Inflammatory macrophage (primary cell): ENCODE measurements at regions not wholly inside any gene's neighbourhood (a gene's known extent, or its start where the extent isn't known, plus 50 kb on each side); places are given as distances from the start of the nearest gene placed in this dataset.
A peak's percentile ranks its signal among the peaks of the same experiment; 100 is the strongest.
"Not testable (repeated sequence)": the region's sequence is repeated elsewhere in the genome, so short reads cannot be mapped to it uniquely, and the experiment has no call there.

Source experiments
- DNase-seq, 2 donors: peaks; one replicate each; pipeline ENCODE4 v3.0.0-alpha.2; 2020 to 2022

- no peak for DNase-seq
These were observed 278.3 kb downstream of the KCNJ2 start for GRCh38 chr17:70447588-70447987.

- not testable (repeated sequence) for DNase-seq
These were observed 283.7 kb downstream of the KCNJ2 start for GRCh38 chr17:70453075-70453474.

- no peak for DNase-seq
These were observed 285.0 kb downstream of the KCNJ2 start for GRCh38 chr17:70454377-70454776.

- no peak for DNase-seq
These were observed 285.6 kb downstream of the KCNJ2 start for GRCh38 chr17:70454908-70455307.

GRCh38 chr17:70464995-70465394 is 295.7 kb downstream of the KCNJ2 start:
- no peak for DNase-seq

GRCh38 chr17:70468661-70469060 is 299.3 kb downstream of the KCNJ2 start:
- no peak for DNase-seq

- DNase-seq, result no peak
These were observed 303.7 kb downstream of the KCNJ2 start for GRCh38 chr17:70473049-70473448.

GRCh38 chr17:70476368-70476767 is 307.0 kb downstream of the KCNJ2 start:
- no peak for DNase-seq

- DNase-seq, result no peak
These were observed 309.6 kb downstream of the KCNJ2 start for GRCh38 chr17:70478902-70479301.

GRCh38 chr17:70479779-70480178 is 310.4 kb downstream of the KCNJ2 start:
- DNase-seq, result no peak

GRCh38 chr17:70483624-70484023 is 314.3 kb downstream of the KCNJ2 start:
- no peak for DNase-seq

GRCh38 chr17:70484050-70484449 is 314.7 kb downstream of the KCNJ2 start:
- DNase-seq, result no peak

- no peak for DNase-seq
These were observed 315.2 kb downstream of the KCNJ2 start for GRCh38 chr17:70484496-70484895.

- no peak for DNase-seq
These were observed 323.0 kb downstream of the KCNJ2 start for GRCh38 chr17:70492368-70492767.

- peak; percentile 72 to 88 for DNase-seq
These were observed 324.0 kb downstream of the KCNJ2 start for GRCh38 chr17:70493277-70493874.

- no peak for DNase-seq
These were observed 329.3 kb downstream of the KCNJ2 start for GRCh38 chr17:70498631-70499030.

GRCh38 chr17:70499067-70499786 is 329.9 kb downstream of the KCNJ2 start:
- peak; percentile 75 to 81 for DNase-seq

GRCh38 chr17:70503449-70503848 is 334.1 kb downstream of the KCNJ2 start:
- DNase-seq, result no peak

- no peak for DNase-seq
These were observed 341.0 kb downstream of the KCNJ2 start for GRCh38 chr17:70510288-70510687.

- peak in 1 of 2 donors; percentile 29 for DNase-seq
These were observed 348.5 kb downstream of the KCNJ2 start for GRCh38 chr17:70517816-70518215.

- DNase-seq, result no peak
These were observed 350.0 kb downstream of the KCNJ2 start for GRCh38 chr17:70519300-70519699.

- no peak for DNase-seq
These were observed 351.1 kb downstream of the KCNJ2 start for GRCh38 chr17:70520447-70520846.

GRCh38 chr17:70520956-70521355 is 351.6 kb downstream of the KCNJ2 start:
- DNase-seq, result no peak

- peak; percentile 27 to 32 for DNase-seq
These were observed 352.5 kb downstream of the KCNJ2 start for GRCh38 chr17:70521821-70522256.
